ENCODE measurements at regions not wholly inside any gene's neighbourhood (a gene's known extent, or its start where the extent isn't known, plus 50 kb on each side); places are given as distances from the start of the nearest gene placed in this dataset.
"Not testable (repeated sequence)": the region's sequence is repeated elsewhere in the genome, so short reads cannot be mapped to it uniquely, and the experiment has no call there.

- not testable (repeated sequence) for TF ChIP-seq POLR2A, POLR2AphosphoS5, TAF1 (IDR thresholded peaks at IDR 0.05; ENCODE audit: low read depth, low read length)
These were observed 130.8 kb upstream of the NBPF26 start for GRCh38 chr1:120592943-120593342.
